SK-N-MC (cell line): ENCODE measurements at regions not wholly inside any gene's neighbourhood (a gene's known extent, or its start where the extent isn't known, plus 50 kb on each side); places are given as distances from the start of the nearest gene placed in this dataset.

Experiments
- EZH2 ChIP-seq: fragments of 200-600 bp; sonication (generic); IDR thresholded peaks from one replicate; pipeline ENCODE4 v1.6.1; 2017; ENCODE audit warnings: antibody characterized with exemption
- FOXP2 ChIP-seq: optimal IDR thresholded peaks from 2 replicates; pipeline ENCODE3; 2011; ENCODE audit warnings: mild to moderate bottlenecking, moderate library complexity; ENCODE audit not compliant: insufficient read depth; ENCODE audit errors: extremely low read length, control extremely low read depth
- POLR2AphosphoS5 ChIP-seq: IDR thresholded peaks from 2 replicates; pipeline ENCODE4 v1.6.1; 2012; ENCODE audit warnings: mild to moderate bottlenecking, low read depth, low read length, borderline replicate concordance

- TF ChIP-seq POLR2AphosphoS5 (no peak), EZH2 (no peak), FOXP2 (no peak)
Observed at GRCh38 chr7:15874774-15875173, 188.3 kb upstream of the MEOX2 start.
